WTC11 (cell line): ENCODE measurements at regions not wholly inside any gene's neighbourhood (a gene's known extent, or its start where the extent isn't known, plus 50 kb on each side); places are given as distances from the start of the nearest gene placed in this dataset.

Experiments
- ATF3 ChIP-seq: sonication (generic); formaldehyde crosslinking; conservative IDR thresholded peaks from 2 replicates; pipeline ENCODE4 v1.8.1; 2022; ENCODE audit warnings: mild to moderate bottlenecking, missing genetic modification reagents
- CTCF ChIP-seq: fragments of 200-600 bp; IDR thresholded peaks from 2 replicates; pipeline ENCODE4 v1.8.0; 2022; ENCODE audit warnings: antibody characterized with exemption
- ERG ChIP-seq: fragments of 250-450 bp; sonication (Bioruptor Pico); IDR thresholded peaks from 2 replicates; pipeline ENCODE4 v1.8.0; 2021; ENCODE audit warnings: mild to moderate bottlenecking
- ESRRA ChIP-seq: sonication (generic); formaldehyde crosslinking; IDR thresholded peaks from 2 replicates; pipeline ENCODE4 v1.8.1; 2022; ENCODE audit warnings: mild to moderate bottlenecking, missing genetic modification reagents, borderline replicate concordance
- ETV6 ChIP-seq: sonication (generic); formaldehyde crosslinking; IDR thresholded peaks from 2 replicates; pipeline ENCODE4 v1.8.1; 2022; ENCODE audit warnings: mild to moderate bottlenecking, missing genetic modification reagents
- IRF2 ChIP-seq: sonication (generic); formaldehyde crosslinking; IDR thresholded peaks from 2 replicates; pipeline ENCODE4 v1.8.0; 2022; ENCODE audit warnings: low read depth, missing genetic modification reagents, borderline replicate concordance
- NR3C1 ChIP-seq: sonication (generic); formaldehyde crosslinking; conservative IDR thresholded peaks from 2 replicates; pipeline ENCODE4 v1.8.1; 2023; ENCODE audit warnings: low read depth, mild to moderate bottlenecking, missing genetic modification reagents
- SP1 ChIP-seq: sonication (generic); formaldehyde crosslinking; conservative IDR thresholded peaks from 2 replicates; pipeline ENCODE4 v1.8.1; 2022; ENCODE audit warnings: missing genetic modification reagents
- TEAD4 ChIP-seq: sonication (generic); formaldehyde crosslinking; IDR thresholded peaks from 2 replicates; pipeline ENCODE4 v1.8.0; 2022; ENCODE audit warnings: mild to moderate bottlenecking, missing genetic modification reagents
- ZNF232 ChIP-seq: sonication (generic); formaldehyde crosslinking; IDR thresholded peaks from 2 replicates; pipeline ENCODE4 v1.8.0; 2022; ENCODE audit warnings: mild to moderate bottlenecking, missing genetic modification reagents

- no peak for TF ChIP-seq ZNF232 (CRISPR knock-in tag)
- no peak for TF ChIP-seq CTCF
- TF ChIP-seq SP1 (CRISPR knock-in tag), result no peak
- no peak for TF ChIP-seq ESRRA
- TF ChIP-seq ERG (CRISPR knock-in tag), result no peak
- no peak for TF ChIP-seq TEAD4 (CRISPR knock-in tag)
- TF ChIP-seq ETV6, result no peak
- TF ChIP-seq NR3C1, result no peak
- TF ChIP-seq ATF3 (CRISPR knock-in tag), result no peak
- TF ChIP-seq IRF2 (CRISPR knock-in tag), result no peak
These were observed 1432.8 kb downstream of the CDH11 start for GRCh38 chr16:63689068-63689467.
